ENCODE measurements at regions not wholly inside any gene's neighbourhood (a gene's known extent, or its start where the extent isn't known, plus 50 kb on each side); places are given as distances from the start of the nearest gene placed in this dataset.
A peak's percentile ranks its signal among the peaks of the same experiment; 100 is the strongest.

- no peak overlapping the region for H3K4me3 Mint-ChIP-seq
- ATAC-seq (no peak), DNase-seq (ENCODE audit: low spot score in 2 of 2) (no peak)
- no peaks in the 10 kb centered on the region for H3K4me1 Mint-ChIP-seq
- no peaks in the 10 kb centered on the region for H3K36me3 Mint-ChIP-seq
- H3K9me3 Mint-ChIP-seq = peaks cover 4% of the 10 kb centered on the region
- H3K27ac Mint-ChIP-seq = no peak overlapping the region
Observed at GRCh38 chr5:167802755-167803431, 488.6 kb upstream of the WWC1 start.

- Mint-ChIP-seq H3K36me3 (no peaks in the 10 kb centered on the region), H3K4me3 (no peak overlapping the region), H3K9me3 (peaks cover 4% of the 10 kb centered on the region), H3K4me1 (no peaks in the 10 kb centered on the region), H3K27ac (no peak overlapping the region)
- ATAC-seq = no peak
- no peak for DNase-seq (ENCODE audit: low spot score in 2 of 2)
Observed at GRCh38 chr5:167804512-167805220, 486.8 kb upstream of the WWC1 start.

- H3K9me3 Mint-ChIP-seq = peaks cover 7% of the 10 kb centered on the region
- no peak overlapping the region for H3K4me3 Mint-ChIP-seq
- H3K4me1 Mint-ChIP-seq = no peaks in the 10 kb centered on the region
- DNase-seq (ENCODE audit: low spot score in 2 of 2) = no peak
- ATAC-seq = no peak
- H3K27ac Mint-ChIP-seq = no peak overlapping the region
- H3K36me3 Mint-ChIP-seq = no peaks in the 10 kb centered on the region
Observed at GRCh38 chr5:167810573-167810972, 480.9 kb upstream of the WWC1 start.

GRCh38 chr5:167812871-167813270 lies 478.6 kb upstream of the WWC1 start:
- no peak overlapping the region for H3K4me3 Mint-ChIP-seq
- no peaks in the 10 kb centered on the region for H3K36me3 Mint-ChIP-seq
- H3K4me1 Mint-ChIP-seq = no peaks in the 10 kb centered on the region
- ATAC-seq = no peak
- DNase-seq (ENCODE audit: low spot score in 2 of 2) = no peak
- H3K9me3 Mint-ChIP-seq = peaks cover 9% of the 10 kb centered on the region
- no peak overlapping the region for H3K27ac Mint-ChIP-seq

GRCh38 chr5:167813389-167813788 lies 478.1 kb upstream of the WWC1 start:
- no peak overlapping the region for H3K4me3 Mint-ChIP-seq
- H3K36me3 Mint-ChIP-seq = no peaks in the 10 kb centered on the region

GRCh38 chr5:167814040-167814439 lies 477.4 kb upstream of the WWC1 start:
- no peaks in the 10 kb centered on the region for H3K36me3 Mint-ChIP-seq
- H3K27ac Mint-ChIP-seq = no peak overlapping the region
- no peak for ATAC-seq
- no peaks in the 10 kb centered on the region for H3K4me1 Mint-ChIP-seq
- H3K4me3 Mint-ChIP-seq = no peak overlapping the region
- H3K9me3 Mint-ChIP-seq = peaks cover 9% of the 10 kb centered on the region
- no peak for DNase-seq (ENCODE audit: low spot score in 2 of 2)

More at GRCh38 chr5:167813389-167813788, 478.1 kb upstream of the WWC1 start:
- Mint-ChIP-seq H3K9me3 (peaks cover 9% of the 10 kb centered on the region), H3K27ac (no peak overlapping the region), H3K4me1 (no peaks in the 10 kb centered on the region)
- ATAC-seq (no peak), DNase-seq (ENCODE audit: low spot score in 2 of 2) (no peak)

GRCh38 chr5:167814828-167815227 lies 476.6 kb upstream of the WWC1 start:
- Mint-ChIP-seq H3K36me3 (no peaks in the 10 kb centered on the region), H3K4me1 (no peaks in the 10 kb centered on the region), H3K4me3 (no peak overlapping the region), H3K9me3 (peaks cover 9% of the 10 kb centered on the region), H3K27ac (no peak overlapping the region)
- DNase-seq (ENCODE audit: low spot score in 2 of 2) = no peak
- no peak for ATAC-seq

- Mint-ChIP-seq H3K27ac (no peak overlapping the region), H3K36me3 (no peaks in the 10 kb centered on the region), H3K4me3 (no peak overlapping the region), H3K9me3 (peaks cover 9% of the 10 kb centered on the region), H3K4me1 (no peaks in the 10 kb centered on the region)
- DNase-seq (ENCODE audit: low spot score in 2 of 2) = no peak
- ATAC-seq = no peak
Observed at GRCh38 chr5:167816354-167816753, 475.1 kb upstream of the WWC1 start.

- no peak overlapping the region for H3K4me3 Mint-ChIP-seq
- H3K27ac Mint-ChIP-seq = no peak overlapping the region
- ATAC-seq = no peak
- H3K4me1 Mint-ChIP-seq = no peaks in the 10 kb centered on the region
- H3K9me3 Mint-ChIP-seq = peaks cover 7% of the 10 kb centered on the region
- no peak for DNase-seq (ENCODE audit: low spot score in 2 of 2)
- H3K36me3 Mint-ChIP-seq = no peaks in the 10 kb centered on the region
Observed at GRCh38 chr5:167816864-167817263, 474.6 kb upstream of the WWC1 start.

- no peak overlapping the region for H3K4me3 Mint-ChIP-seq
- H3K9me3 Mint-ChIP-seq = peaks cover 4% of the 10 kb centered on the region
- DNase-seq (ENCODE audit: low spot score in 2 of 2) = no peak
- H3K27ac Mint-ChIP-seq = no peak overlapping the region
- peak; percentile 31 for ATAC-seq
- no peaks in the 10 kb centered on the region for H3K4me1 Mint-ChIP-seq
- no peaks in the 10 kb centered on the region for H3K36me3 Mint-ChIP-seq
Observed at GRCh38 chr5:167819406-167819805, 472.0 kb upstream of the WWC1 start.

- H3K9me3 Mint-ChIP-seq = peaks cover 4% of the 10 kb centered on the region
- H3K4me3 Mint-ChIP-seq = no peak overlapping the region
- no peak for DNase-seq (ENCODE audit: low spot score in 2 of 2)
- ATAC-seq = no peak
- H3K4me1 Mint-ChIP-seq = no peaks in the 10 kb centered on the region
- no peaks in the 10 kb centered on the region for H3K36me3 Mint-ChIP-seq
- H3K27ac Mint-ChIP-seq = no peak overlapping the region
Observed at GRCh38 chr5:167820101-167820990, 471.1 kb upstream of the WWC1 start.

- H3K4me3 Mint-ChIP-seq = no peak overlapping the region
- DNase-seq (ENCODE audit: low spot score in 2 of 2) = no peak
- H3K27ac Mint-ChIP-seq = no peak overlapping the region
- ATAC-seq = no peak
- no peaks in the 10 kb centered on the region for H3K36me3 Mint-ChIP-seq
- H3K9me3 Mint-ChIP-seq = peaks cover 3% of the 10 kb centered on the region
- no peaks in the 10 kb centered on the region for H3K4me1 Mint-ChIP-seq
Observed at GRCh38 chr5:167821151-167821550, 470.3 kb upstream of the WWC1 start.

GRCh38 chr5:167821669-167822068 lies 469.8 kb upstream of the WWC1 start:
- H3K4me3 Mint-ChIP-seq = no peak overlapping the region
- H3K9me3 Mint-ChIP-seq = peaks cover 6% of the 10 kb centered on the region
- no peaks in the 10 kb centered on the region for H3K36me3 Mint-ChIP-seq

GRCh38 chr5:167822241-167822640 lies 469.2 kb upstream of the WWC1 start:
- Mint-ChIP-seq H3K9me3 (peaks cover 6% of the 10 kb centered on the region), H3K27ac (no peak overlapping the region), H3K36me3 (no peaks in the 10 kb centered on the region), H3K4me1 (no peaks in the 10 kb centered on the region), H3K4me3 (no peak overlapping the region)
- ATAC-seq (no peak), DNase-seq (ENCODE audit: low spot score in 2 of 2) (no peak)

More at GRCh38 chr5:167821669-167822068, 469.8 kb upstream of the WWC1 start:
- H3K4me1 Mint-ChIP-seq = no peaks in the 10 kb centered on the region
- ATAC-seq (no peak), DNase-seq (ENCODE audit: low spot score in 2 of 2) (no peak)
- no peak overlapping the region for H3K27ac Mint-ChIP-seq

- Mint-ChIP-seq H3K4me3 (no peak overlapping the region), H3K9me3 (peaks cover 6% of the 10 kb centered on the region), H3K4me1 (no peaks in the 10 kb centered on the region)
Observed at GRCh38 chr5:167823405-167823804, 468.0 kb upstream of the WWC1 start.

More at GRCh38 chr5:167823405-167823804, 468.0 kb upstream of the WWC1 start:
- Mint-ChIP-seq H3K27ac (no peak overlapping the region), H3K36me3 (no peaks in the 10 kb centered on the region)
- DNase-seq (ENCODE audit: low spot score in 2 of 2) (no peak), ATAC-seq (no peak)
